GM21737 (cell line): ENCODE measurements at regions not wholly inside any gene's neighbourhood (a gene's known extent, or its start where the extent isn't known, plus 50 kb on each side); places are given as distances from the start of the nearest gene placed in this dataset.

Source experiments
- ATAC-seq: cut with Tn5 transposase; IDR thresholded peaks from one replicate; pipeline ENCODE4 v1.9.1; 2021; ENCODE audit warnings: mild to moderate bottlenecking, moderate library complexity; ENCODE audit not compliant: unreplicated experiment

- no peak for ATAC-seq
Observed at GRCh38 chr10:129390147-129390546, 76.9 kb upstream of the MGMT start.

DNA sequence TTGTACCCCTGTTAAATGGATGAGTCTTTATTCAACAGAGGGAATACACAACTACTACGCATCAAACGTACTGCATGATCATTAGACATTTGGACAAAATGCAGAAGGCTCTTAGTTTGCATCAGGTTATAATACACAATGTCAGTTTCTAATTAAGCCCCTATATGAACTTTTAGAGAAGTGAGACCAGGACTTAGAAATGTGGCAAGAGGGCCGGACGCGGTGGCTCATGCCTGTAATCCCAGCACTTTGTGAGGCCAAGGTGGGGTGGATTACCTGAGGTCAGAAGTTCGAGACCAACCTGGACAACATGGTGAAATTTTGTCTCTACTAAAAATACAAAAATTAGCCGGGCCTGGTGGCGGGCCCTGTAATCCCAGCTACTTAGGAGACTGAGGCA lies 76.3 kb upstream of the MGMT start:
- ATAC-seq, result no peak

DNA sequence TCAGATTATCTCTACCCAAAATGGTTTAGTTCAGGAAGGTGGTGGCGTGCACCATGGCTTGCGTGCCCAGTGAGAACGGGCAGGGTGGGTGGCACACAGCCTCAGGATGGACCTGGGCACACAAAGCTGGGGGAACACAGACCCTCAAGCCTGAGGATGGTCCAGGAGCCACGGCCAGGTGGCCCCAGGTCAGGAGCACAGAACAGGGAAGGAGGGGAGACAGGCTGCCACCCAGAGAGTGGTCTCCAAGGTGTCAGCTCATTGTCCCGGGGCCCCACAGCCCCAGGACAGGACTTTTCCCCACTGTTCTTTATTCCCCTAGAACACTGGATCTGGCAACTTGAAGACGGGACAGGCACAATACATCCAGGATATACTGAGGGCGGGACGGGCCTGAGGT lies 75.6 kb upstream of the MGMT start:
- ATAC-seq, result no peak

DNA sequence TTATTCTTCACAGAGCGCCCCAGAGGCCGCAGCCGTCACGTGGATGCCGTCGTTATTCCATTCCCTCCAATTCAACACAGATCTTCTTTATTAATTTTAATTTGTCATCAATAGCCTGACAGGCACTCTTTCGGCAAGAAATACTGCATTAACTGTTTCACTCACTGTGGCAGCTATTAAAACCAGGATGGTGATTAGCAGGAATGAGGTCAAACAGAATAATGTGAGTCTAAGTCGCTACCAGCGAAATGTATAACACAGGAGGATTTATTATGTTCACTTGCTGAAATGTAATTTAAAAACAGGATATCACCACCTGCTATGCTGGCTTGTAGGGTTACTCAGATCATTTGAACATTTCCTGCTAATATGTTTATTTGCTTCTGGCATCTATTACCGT lies 74.2 kb upstream of the MGMT start:
- ATAC-seq, result no peak

DNA sequence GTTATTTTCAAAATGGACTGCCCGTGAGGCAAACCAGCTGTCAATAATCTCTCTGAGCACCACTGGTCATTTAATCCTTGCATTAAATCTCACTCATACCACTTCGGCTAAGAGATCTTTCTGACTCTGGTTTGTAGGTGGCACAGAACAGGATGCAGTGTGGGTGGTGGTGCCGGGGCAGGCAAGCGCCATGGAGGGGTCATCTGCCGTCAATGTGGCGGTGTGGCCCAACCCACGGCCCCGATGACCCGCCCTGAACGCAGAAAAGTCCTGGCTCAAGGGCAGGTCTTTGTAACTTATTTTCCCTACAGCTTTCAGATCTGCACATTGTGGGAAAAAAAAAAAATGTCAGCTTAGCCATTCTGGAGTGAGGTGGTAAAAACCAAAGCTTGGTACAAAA lies 73.2 kb upstream of the MGMT start:
- ATAC-seq, result no peak

- no peak for ATAC-seq
Observed at GRCh38 chr10:129394518-129395328, 72.3 kb upstream of the MGMT start.

- ATAC-seq, result no peak
Observed at GRCh38 chr10:129396021-129396722, 70.9 kb upstream of the MGMT start.

- no peak for ATAC-seq
Observed at GRCh38 chr10:129397198-129397974, 69.7 kb upstream of the MGMT start.

DNA sequence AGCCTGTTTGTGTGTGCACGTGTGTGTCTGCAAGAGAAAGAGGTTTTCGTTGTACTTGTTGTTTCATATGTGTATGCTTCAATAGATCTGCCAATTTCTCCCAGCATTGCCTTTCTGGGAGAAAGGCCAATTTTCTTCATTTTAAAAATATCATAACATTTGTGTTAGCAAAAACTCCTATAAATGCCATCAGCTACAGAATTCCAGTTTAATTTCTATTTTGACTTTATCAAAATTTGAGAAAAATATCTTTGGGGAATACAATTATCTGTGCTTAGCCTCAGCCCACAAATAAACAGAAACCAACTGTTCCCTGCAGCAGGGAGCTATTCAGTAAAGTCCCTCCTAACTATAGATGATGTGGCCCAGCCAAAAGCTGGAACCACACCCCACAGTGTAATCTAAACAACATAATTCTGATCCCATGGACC lies 68.3 kb upstream of the MGMT start:
- no peak for ATAC-seq

GRCh38 chr10:129400426-129400825 lies 66.6 kb upstream of the MGMT start:
- ATAC-seq, result no peak

GRCh38 chr10:129402459-129402858 lies 64.6 kb upstream of the MGMT start:
- ATAC-seq, result no peak

- no peak for ATAC-seq
Observed at GRCh38 chr10:129404091-129404490, 63.0 kb upstream of the MGMT start.

DNA sequence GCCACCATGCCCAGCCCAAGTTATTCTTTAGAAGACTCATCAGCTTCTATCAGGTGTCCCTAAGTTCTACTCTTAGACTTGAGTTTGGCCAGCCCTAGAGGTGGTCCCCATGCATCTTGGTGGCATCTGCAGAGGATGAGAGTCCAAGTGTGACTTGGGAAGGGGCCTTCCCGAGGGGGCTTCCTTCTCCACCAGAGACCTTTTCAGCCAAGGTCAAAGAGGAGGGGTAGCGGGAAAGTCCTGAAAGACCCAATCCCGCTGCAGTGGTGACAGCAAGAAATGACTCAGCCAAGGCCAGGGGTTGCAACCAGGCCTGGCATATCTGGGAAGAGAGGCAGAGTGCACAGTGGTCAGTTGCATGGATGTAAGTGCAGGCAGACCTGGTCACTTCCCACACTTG lies 61.7 kb upstream of the MGMT start:
- ATAC-seq, result no peak

DNA sequence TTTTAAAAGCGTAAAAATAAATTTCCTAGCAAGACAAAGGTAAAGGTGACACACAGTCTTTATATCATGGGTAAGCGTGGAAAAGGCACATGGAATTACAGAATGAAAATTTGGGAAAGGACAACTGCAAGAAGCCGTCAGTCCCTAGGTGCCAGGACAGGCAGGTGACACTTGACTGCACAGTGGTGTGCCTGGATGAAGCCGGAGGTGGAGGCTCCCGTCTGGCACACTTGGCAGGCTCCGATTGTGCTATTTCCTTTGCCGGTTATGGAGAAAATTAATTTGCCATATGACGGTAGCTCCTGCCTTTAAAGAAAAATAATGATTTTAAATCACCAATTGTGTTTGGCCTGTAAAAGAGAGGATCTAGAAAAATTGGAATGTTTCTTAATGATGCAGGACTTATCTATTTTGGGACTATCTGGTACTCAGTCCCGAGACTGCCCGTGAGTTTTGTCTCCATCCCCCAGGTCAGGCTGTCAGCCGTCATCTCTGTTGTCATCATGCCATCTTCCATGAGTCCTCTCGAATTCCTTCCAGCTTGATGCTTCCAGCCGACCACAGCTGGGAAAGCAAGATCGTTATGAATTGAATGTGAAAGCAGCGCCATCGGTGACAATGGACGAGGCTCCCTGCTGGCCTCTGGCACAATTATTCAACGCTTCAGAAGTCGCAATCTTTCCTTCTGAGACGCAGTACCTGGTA lies 56.2 kb upstream of the MGMT start:
- no peak for ATAC-seq

DNA sequence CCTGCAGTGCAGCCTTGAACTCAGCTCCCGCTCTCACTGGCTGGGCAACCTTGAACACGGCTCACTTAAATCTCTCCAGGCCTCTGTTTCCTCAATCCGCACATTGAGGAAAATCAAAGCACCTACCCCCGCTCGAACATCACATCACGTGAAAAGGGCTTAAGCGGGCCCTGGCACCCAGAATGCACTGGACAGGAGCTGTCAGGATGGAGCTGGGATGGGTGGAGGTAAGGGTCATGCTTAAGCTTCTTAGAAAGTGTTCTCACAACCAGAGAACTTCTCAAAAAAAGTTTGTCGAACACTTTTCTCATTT lies 55.7 kb upstream of the MGMT start:
- no peak for ATAC-seq

DNA sequence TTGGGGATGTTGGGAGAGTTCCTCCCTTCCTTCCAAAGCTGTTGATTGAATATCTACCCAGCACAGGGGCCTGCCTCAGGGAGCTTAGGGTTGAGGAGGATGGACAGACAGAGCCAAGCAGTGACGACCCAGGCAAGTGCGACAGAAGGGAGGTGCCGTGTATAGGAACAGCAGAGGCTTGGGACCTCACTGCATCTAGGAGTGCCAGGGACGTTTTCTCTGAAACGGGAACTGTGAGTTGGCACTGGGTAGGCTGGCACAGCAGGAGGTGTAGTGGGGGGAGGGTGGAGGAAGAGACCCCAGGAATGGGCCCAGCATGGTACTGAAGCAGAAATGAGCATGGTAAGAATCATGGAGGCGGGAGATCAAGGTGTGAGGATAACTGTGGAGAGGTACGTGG lies 55.3 kb upstream of the MGMT start:
- ATAC-seq, result no peak

DNA sequence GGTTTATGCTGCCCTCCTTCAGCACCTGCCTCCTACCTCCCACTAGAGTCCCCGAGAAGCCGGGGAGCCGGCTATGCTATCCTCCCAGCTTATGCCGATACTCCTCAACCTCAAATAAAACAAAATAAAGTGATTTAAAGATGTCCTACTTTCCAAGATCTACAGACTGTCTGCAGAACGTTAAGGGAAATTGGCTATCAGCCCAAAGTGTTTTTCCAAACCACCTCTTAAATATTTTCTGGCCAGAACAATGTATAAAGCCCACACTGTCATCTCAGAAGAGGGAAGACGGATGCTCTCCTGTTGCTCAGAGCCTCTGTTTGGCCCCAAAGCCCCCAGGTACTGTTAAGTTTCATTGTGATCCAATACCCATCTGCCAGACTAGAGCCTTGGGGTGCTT lies 54.0 kb upstream of the MGMT start:
- ATAC-seq, result no peak

DNA sequence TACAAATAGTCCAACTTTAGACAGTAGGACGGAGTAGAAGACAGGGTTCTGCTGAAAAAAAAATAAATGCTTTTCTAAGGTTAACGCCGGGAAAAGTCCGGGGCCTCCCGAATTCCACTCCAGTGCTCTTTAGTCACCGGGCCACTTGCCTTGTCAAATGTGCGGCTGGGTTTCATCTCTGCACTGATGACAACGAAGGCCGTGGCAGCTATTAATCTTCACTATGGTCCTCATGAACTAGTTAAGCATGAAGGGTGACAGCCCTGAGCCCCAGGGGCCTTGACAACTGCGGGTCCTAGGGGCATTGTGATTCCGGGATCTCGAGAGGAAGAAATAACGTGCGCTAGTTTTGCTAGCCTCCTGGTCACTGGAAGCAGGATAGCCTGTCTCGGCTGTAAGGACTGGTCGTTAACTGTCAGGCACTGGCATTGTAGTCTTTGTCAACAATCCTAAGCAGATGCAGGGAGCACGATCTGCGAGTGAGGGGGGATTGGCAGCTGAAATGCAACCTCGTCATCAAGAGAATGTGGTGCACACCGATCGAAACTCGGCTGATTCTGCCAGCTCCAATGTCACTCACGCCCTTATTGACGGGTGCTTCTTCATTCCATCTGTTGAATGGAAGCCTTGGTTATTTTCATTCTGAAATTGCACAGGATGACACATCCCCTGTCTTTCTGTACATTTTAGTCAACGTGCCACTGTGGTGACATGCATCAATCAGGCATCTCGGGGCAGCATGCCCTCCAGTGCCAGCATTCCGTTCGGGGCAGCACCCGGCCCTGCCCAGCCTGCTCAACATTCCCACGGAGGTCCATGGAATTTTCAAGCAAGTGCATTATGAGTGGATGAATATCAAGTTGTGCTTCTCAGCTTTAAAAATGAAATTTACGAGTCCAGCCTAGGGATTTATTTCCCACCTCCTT lies 51.6 kb upstream of the MGMT start:
- no peak for ATAC-seq

GRCh38 chr10:129416155-129416554 lies 50.9 kb upstream of the MGMT start:
- ATAC-seq, result no peak
